Upper lobe of right lung (tissue), 1 donor: ENCODE measurements at regions not wholly inside any gene's neighbourhood (a gene's known extent, or its start where the extent isn't known, plus 50 kb on each side); places are given as distances from the start of the nearest gene placed in this dataset.

ENCODE experiments used
- ATAC-seq: fragments of 200-7000 bp; cut with Tn5 transposase; one replicate; pipeline ENCODE4 v1.9.1; 2020; ENCODE audit warnings: mild to moderate bottlenecking, moderate library complexity
- DNase-seq: peaks from one replicate; pipeline ENCODE4 v3.0.0-alpha.2; 2020
- H3K27ac ChIP-seq: fragments of 200-600 bp; one replicate; pipeline ENCODE4 v1.8.0; 2022
- H3K27me3 ChIP-seq: fragments of 200-600 bp; one replicate; pipeline ENCODE4 v1.8.0; 2022; ENCODE audit warnings: mild to moderate bottlenecking
- H3K36me3 ChIP-seq: fragments of 200-600 bp; one replicate; pipeline ENCODE4 v1.8.0; 2022
- H3K4me1 ChIP-seq: fragments of 200-600 bp; one replicate; pipeline ENCODE4 v1.8.0; 2022
- H3K4me3 ChIP-seq: fragments of 200-600 bp; one replicate; pipeline ENCODE4 v1.8.0; 2022; ENCODE audit warnings: mild to moderate bottlenecking
- H3K9me3 ChIP-seq: fragments of 200-600 bp; one replicate; pipeline ENCODE4 v1.8.0; 2022
- CTCF ChIP-seq: fragments of 200-600 bp; IDR thresholded peaks from one replicate; pipeline ENCODE4 v1.8.0; 2022; ENCODE audit warnings: antibody characterized with exemption
- intact Hi-C: fragments of 100-400 bp; cut with DNase I; formaldehyde crosslinking; loops from one replicate; pipeline ENCODE4 v1.11.0; 2022
- donor health status: DM: no; HTN: yes; CAD: no; lungs with severe emphysema.

GRCh38 chr11:10930224-10930971 lies 72.5 kb upstream of the ZBED5 start:
- intact Hi-C loops, result loop anchor here (10.0 kb wide), 1 partner anchor 94 kb away; no protein-coding TSS in a partner anchor
- peak overlapping the region; percentile 86 for H3K27ac ChIP-seq
- peak overlapping the region; percentile 66 for H3K4me3 ChIP-seq
- H3K36me3 ChIP-seq, result no peaks in the 10 kb centered on the region
- ATAC-seq, result peak; percentile 12
- DNase-seq, result no peak
- no peaks in the 10 kb centered on the region for H3K27me3 ChIP-seq
- TF ChIP-seq CTCF, result no peak
- no peaks in the 10 kb centered on the region for H3K9me3 ChIP-seq
- peaks cover 13% of the 10 kb centered on the region for H3K4me1 ChIP-seq

- intact Hi-C loops, result no loop called here
- ATAC-seq (peak; percentile 47), DNase-seq (no peak)
- Histone ChIP-seq H3K9me3 (no peaks in the 10 kb centered on the region), H3K36me3 (no peaks in the 10 kb centered on the region), H3K27me3 (no peaks in the 10 kb centered on the region), H3K4me1 (peaks cover 18% of the 10 kb centered on the region), H3K27ac (no peak overlapping the region), H3K4me3 (no peak overlapping the region)
- TF ChIP-seq CTCF, result no peak
Observed at GRCh38 chr11:10927538-10927937, 69.7 kb upstream of the ZBED5 start.

- ATAC-seq (no peak), DNase-seq (no peak)
- Histone ChIP-seq H3K27me3 (no peaks in the 10 kb centered on the region), H3K4me3 (no peak overlapping the region), H3K9me3 (no peaks in the 10 kb centered on the region), H3K27ac (no peak overlapping the region), H3K4me1 (peaks cover 14% of the 10 kb centered on the region), H3K36me3 (no peaks in the 10 kb centered on the region)
- intact Hi-C loops, result no loop called here
- no peak for TF ChIP-seq CTCF
Observed at GRCh38 chr11:10926801-10927211, 69.0 kb upstream of the ZBED5 start.

GRCh38 chr11:10925149-10925926 lies 67.5 kb upstream of the ZBED5 start:
- Histone ChIP-seq H3K36me3 (no peaks in the 10 kb centered on the region), H3K27ac (no peak overlapping the region), H3K4me3 (no peak overlapping the region), H3K9me3 (no peaks in the 10 kb centered on the region), H3K27me3 (no peaks in the 10 kb centered on the region), H3K4me1 (peaks cover 16% of the 10 kb centered on the region)
- intact Hi-C loops, result no loop called here
- DNase-seq, result no peak
- ATAC-seq, result no peak
- no peak for TF ChIP-seq CTCF

GRCh38 chr11:10923882-10924281 lies 66.0 kb upstream of the ZBED5 start:
- H3K4me1 ChIP-seq, result peaks cover 11% of the 10 kb centered on the region
- no peak overlapping the region for H3K27ac ChIP-seq
- H3K4me3 ChIP-seq, result no peak overlapping the region
- no peaks in the 10 kb centered on the region for H3K9me3 ChIP-seq
- no peak for TF ChIP-seq CTCF
- H3K27me3 ChIP-seq, result no peaks in the 10 kb centered on the region
- H3K36me3 ChIP-seq, result no peaks in the 10 kb centered on the region
- DNase-seq (no peak), ATAC-seq (no peak)
- intact Hi-C loops, result no loop called here
